Dendritic cell treated with granulocyte-macrophage colony-stimulating factor and Interleukin-4, amounts not matched to agents 40 ng/mL and 50 ng/mL, for 4 days (primary cell): ENCODE measurements at regions not wholly inside any gene's neighbourhood (a gene's known extent, or its start where the extent isn't known, plus 50 kb on each side); places are given as distances from the start of the nearest gene placed in this dataset.

Experiments
- H3K27ac Mint-ChIP-seq: one replicate; pipeline ENCODE4 v1.8.0; 2022; ENCODE audit warnings: mild to moderate bottlenecking, mixed read lengths
- H3K27me3 Mint-ChIP-seq: one replicate; pipeline ENCODE4 v1.8.0; 2022; ENCODE audit warnings: mild to moderate bottlenecking, mixed read lengths
- H3K36me3 Mint-ChIP-seq: one replicate; pipeline ENCODE4 v1.8.0; 2022; ENCODE audit warnings: low read depth, mixed read lengths
- H3K4me1 Mint-ChIP-seq: one replicate; pipeline ENCODE4 v1.8.0; 2022; ENCODE audit warnings: low read depth, mixed read lengths
- H3K4me3 Mint-ChIP-seq: one replicate; pipeline ENCODE4 v1.8.0; 2022; ENCODE audit warnings: mild to moderate bottlenecking, moderate library complexity, mixed read lengths
- H3K9me3 Mint-ChIP-seq: one replicate; pipeline ENCODE4 v1.8.0; 2022; ENCODE audit warnings: mixed read lengths
- intact Hi-C: fragments of 100-400 bp; cut with micrococcal nuclease; formaldehyde crosslinking; loops from one replicate; pipeline ENCODE4 v1.15.0; 2022

DNA sequence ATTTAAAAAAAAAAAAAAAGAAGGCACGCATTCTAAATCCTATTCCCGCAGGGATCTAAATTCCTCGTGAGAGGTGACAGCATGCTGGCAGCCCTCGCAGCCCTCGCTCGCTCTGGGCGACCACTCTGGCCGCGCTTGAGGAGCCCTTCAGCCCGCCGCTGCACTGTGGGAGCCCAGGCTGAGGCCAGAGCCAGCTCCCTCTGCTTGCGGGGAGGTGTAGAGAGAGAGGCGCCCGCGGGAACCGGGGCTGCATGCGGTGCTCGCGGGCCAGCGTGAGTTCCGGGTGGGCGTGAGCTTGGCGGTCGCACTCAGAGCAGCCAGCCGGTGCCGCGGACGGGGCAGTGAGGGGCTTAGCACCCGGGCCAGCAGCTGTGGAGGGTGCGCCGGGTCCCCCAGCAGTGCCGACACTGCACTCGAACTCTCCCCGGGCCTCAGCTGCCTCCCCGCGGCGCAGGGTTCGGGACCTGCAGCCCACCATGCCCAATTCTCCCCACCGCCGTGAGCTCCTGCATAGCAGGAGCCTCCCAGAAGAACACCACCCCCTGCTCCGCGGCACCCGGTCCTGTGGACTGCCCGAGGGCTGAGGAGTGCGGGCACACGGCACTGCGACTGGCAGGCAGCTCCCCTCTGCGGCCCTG is 553.9 kb downstream of the LMO7 start:
- Mint-ChIP-seq H3K36me3 (no peaks in the 10 kb centered on the region), H3K4me1 (no peaks in the 10 kb centered on the region), H3K27me3 (no peaks in the 10 kb centered on the region), H3K4me3 (no peak overlapping the region), H3K27ac (no peak overlapping the region), H3K9me3 (peaks cover 16% of the 10 kb centered on the region)
- intact Hi-C loops = no loop called here

DNA sequence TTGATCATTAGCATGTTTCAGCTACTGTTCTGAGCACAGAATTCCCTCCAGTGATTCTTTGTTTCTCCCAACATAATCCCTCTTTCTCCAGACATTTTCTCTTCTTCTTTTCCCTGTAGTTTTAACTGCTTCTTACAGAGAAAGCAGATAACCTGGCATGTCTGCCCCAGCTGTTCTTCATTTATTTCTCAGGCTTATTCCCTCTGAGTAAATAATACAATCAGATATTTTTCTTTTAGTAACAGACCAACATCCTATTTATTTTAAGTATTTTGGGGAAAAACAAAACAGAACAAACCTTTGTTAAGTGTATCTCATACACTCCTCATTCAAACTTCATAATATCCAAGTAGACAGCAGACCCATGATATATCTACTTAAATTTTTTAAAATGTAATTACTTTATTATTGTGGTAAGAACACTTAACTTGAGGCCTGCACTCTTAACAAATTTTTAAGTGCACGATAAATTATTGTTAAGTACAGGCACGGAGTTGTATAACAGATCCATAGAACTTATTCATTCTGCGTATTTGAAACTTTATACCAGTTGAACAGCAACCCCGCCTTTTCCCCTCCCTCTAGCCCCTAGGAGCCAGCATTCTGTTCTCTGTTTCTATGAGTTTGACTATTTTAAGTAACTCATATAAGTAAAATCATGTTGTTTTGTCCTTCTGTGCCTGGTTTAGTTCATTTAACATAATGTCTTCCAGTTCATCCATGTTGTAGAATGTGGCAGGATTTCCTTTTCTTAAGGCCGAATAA is 540.0 kb downstream of the LMO7 start:
- intact Hi-C loops = no loop called here
- H3K36me3 Mint-ChIP-seq = no peaks in the 10 kb centered on the region
- H3K4me3 Mint-ChIP-seq = no peak overlapping the region
- no peaks in the 10 kb centered on the region for H3K4me1 Mint-ChIP-seq
- H3K9me3 Mint-ChIP-seq = no peaks in the 10 kb centered on the region
- no peaks in the 10 kb centered on the region for H3K27me3 Mint-ChIP-seq
- no peak overlapping the region for H3K27ac Mint-ChIP-seq

DNA sequence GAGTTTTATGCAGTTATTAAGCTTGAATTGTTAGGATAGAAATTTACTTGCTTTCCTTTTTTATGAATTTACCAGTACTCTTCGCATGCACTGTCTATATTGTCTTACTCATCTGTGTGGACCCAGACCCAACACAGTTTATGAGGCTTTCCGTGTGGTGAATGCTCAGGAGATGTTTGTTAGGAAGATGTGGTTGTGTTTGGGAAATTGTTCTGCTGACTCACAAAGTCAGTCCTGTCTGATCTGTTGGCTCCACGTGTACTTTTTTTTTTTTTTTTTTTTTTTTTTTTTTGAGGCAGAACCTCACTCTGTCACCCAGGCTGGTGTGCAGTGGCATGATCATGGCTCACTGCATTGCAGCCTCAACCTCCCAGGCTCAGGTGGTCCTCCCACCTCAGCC is 532.5 kb downstream of the LMO7 start:
- Mint-ChIP-seq H3K4me1 (no peaks in the 10 kb centered on the region), H3K4me3 (no peak overlapping the region), H3K9me3 (peaks cover 19% of the 10 kb centered on the region), H3K36me3 (no peaks in the 10 kb centered on the region), H3K27me3 (no peaks in the 10 kb centered on the region), H3K27ac (no peak overlapping the region)
- intact Hi-C loops = no loop called here

DNA sequence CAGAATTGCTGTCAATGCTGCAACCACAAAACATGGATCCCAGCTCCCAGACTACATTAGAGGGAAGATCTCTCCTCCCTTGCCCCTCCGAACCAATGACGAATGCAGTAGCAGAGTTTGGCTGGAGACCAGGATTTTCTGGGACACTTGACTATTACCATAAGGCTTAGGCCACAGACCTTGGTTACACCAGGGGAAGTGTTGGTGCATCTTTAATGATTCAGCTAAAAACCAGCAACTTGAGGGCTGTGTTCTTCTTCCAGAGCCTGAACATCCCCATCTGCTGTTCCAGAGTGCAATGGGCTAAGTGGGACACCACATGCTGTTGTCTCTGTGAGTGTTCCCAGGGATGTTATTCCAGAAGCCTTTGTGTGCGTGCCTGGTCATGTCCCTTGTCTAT is 528.2 kb downstream of the LMO7 start:
- intact Hi-C loops = no loop called here
- H3K9me3 Mint-ChIP-seq = peaks cover 19% of the 10 kb centered on the region
- H3K27ac Mint-ChIP-seq = no peak overlapping the region

DNA sequence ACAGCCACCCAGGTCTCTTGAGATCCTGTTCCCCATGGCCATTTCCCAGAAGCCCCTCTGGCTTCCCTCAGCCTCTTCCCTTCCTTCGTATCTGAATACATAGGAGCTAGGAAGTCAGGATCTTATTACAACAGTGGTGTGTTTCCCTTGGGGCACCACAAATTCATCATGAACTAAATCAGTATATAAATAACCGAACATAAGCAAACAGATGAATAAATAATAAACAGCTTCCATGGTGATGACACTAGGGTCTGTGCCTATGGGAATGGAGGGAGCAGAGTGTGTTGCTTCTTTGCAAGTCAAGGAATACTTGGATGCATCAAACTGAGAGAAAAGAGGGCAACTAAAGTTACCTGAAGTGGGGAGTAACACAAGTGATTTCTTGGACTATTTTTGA is 527.6 kb downstream of the LMO7 start:
- Mint-ChIP-seq H3K4me3 (no peak overlapping the region), H3K27ac (no peak overlapping the region), H3K36me3 (no peaks in the 10 kb centered on the region), H3K9me3 (peaks cover 18% of the 10 kb centered on the region), H3K4me1 (no peaks in the 10 kb centered on the region), H3K27me3 (no peaks in the 10 kb centered on the region)
- intact Hi-C loops = no loop called here

More for the DNA sequence above, 528.2 kb downstream of the LMO7 start:
- Mint-ChIP-seq H3K36me3 (no peaks in the 10 kb centered on the region), H3K4me3 (no peak overlapping the region), H3K4me1 (no peaks in the 10 kb centered on the region), H3K27me3 (no peaks in the 10 kb centered on the region)

DNA sequence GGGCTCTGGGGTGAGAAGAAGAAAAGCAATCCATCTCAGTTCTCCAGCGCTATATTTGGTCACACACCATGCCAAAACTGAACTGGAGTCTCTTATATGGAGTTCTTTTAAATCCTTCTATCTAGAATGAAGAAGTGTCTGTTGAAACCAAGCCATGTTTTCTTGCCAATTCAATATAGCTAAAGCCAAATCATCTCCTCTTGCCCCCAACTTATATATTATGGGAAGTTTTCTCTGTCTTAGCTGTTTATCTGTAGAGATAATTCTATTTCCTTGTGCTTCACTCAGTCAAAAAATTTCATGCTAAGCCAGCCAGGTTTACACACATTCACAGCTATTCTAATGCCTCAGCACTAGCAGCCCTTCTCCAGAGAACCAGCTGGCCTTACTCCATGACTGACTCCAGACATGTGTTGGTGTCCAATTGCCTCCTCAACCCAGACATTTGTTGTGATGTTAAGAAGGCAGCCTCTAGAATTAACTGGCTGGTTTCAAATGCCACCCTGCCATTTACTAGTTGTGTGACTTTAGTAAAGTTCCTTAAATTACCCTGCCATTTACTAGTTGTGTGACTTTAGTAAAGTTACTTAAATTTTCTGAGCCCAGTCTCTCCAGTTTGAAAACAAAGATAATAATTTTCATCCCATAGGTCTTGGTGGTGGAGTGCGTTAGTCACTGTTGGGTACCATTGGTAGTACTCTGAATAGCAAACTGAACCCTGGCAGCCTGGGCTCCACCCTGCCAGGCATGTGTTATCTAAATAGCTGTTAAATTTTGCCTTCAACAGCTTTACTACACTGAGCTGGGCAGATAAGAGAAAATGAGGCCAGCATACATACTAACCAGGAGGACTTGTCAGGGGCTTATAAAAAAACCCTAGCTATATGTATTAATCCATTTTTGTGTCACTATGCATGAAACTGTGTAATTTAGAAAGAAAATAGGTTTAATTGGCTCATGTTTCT is 525.1 kb downstream of the LMO7 start:
- Mint-ChIP-seq H3K27ac (no peak overlapping the region), H3K4me1 (no peaks in the 10 kb centered on the region), H3K36me3 (no peaks in the 10 kb centered on the region), H3K9me3 (peaks cover 9% of the 10 kb centered on the region), H3K27me3 (no peaks in the 10 kb centered on the region), H3K4me3 (no peak overlapping the region)
- intact Hi-C loops = no loop called here

DNA sequence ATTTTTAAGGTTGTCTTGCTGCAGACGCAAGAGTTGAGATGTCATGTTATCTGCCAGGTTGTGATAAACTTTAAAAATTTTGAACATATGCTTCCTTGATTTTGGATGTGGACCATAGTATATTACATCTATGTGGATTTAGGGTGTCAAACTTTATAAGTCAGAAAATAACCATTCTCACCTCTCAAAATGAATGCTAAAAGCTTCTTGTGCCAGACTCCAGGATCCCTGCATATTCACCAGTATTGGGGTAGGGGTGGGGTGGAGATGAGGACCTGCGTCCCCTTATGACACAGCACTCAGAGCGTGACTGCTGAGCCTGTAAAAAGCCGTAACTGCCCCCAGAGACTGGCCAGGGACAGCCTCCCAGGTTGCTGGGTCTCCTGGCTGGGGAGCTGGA is 524.4 kb downstream of the LMO7 start:
- no peak overlapping the region for H3K27ac Mint-ChIP-seq
- H3K36me3 Mint-ChIP-seq = no peaks in the 10 kb centered on the region
- peaks cover 2% of the 10 kb centered on the region for H3K9me3 Mint-ChIP-seq
- H3K27me3 Mint-ChIP-seq = no peaks in the 10 kb centered on the region
- intact Hi-C loops = no loop called here
- H3K4me3 Mint-ChIP-seq = no peak overlapping the region
- no peaks in the 10 kb centered on the region for H3K4me1 Mint-ChIP-seq

DNA sequence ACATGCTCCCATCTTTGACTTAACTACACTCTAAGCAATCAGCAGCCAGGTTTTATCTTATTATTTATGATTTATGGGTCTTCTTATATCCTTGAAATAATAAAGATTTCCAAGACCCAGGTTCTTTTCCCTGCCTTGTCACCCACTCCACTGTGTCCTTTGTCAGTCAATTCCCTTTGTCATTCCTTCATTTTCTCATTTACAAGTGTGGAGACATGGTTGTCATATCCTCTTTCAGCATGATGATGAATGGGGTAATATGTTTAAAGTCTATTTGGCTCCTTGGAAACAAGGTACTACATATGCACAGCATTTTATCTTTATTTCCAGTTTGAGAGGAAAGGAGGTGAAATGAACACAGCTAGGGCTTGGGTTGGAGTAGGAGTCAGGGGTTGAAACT is 521.8 kb downstream of the LMO7 start:
- intact Hi-C loops = no loop called here
- H3K4me3 Mint-ChIP-seq = no peak overlapping the region
- no peaks in the 10 kb centered on the region for H3K36me3 Mint-ChIP-seq
- H3K9me3 Mint-ChIP-seq = no peaks in the 10 kb centered on the region
- no peaks in the 10 kb centered on the region for H3K4me1 Mint-ChIP-seq
- no peaks in the 10 kb centered on the region for H3K27me3 Mint-ChIP-seq
- no peak overlapping the region for H3K27ac Mint-ChIP-seq

DNA sequence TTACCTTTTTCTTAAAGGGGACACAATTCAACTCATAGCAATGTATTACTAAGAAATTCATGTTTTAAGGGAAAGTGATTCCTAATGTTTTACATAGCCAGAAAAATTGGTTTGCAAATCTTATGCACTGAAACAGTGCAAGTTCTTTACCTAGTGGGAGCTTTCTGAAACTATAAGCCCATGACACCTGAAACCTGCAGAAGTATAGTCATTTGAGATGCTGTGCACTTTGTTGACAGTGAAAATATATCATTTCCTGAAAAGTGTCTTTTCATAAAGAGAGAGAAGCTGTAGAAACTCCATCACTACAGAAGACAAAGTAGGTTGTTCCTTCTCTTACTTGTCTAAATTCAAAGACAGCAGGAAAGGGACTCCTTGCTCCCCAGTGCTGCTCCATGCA is 517.1 kb downstream of the LMO7 start:
- Mint-ChIP-seq H3K9me3 (no peaks in the 10 kb centered on the region), H3K4me1 (no peaks in the 10 kb centered on the region), H3K27ac (no peak overlapping the region), H3K27me3 (no peaks in the 10 kb centered on the region), H3K4me3 (no peak overlapping the region), H3K36me3 (no peaks in the 10 kb centered on the region)
- intact Hi-C loops = no loop called here

DNA sequence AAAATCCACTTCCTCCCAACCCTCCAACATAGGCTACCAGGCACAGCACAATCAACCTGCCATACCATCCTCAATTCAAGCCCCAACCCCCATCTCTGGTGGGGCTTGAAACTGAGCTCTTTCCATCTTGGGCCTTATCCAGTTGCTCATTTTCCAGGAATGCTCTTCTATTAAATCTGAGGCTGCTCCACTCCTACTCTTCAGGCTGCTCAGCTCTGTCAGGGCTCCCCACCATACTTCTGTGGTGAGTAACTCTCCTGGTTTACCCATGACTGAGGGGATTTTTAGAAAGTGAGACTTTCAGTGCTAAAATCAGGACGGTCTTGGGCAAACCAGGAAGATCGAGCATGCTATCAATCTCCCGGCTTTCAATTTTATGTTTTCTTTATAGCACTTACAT is 512.8 kb downstream of the LMO7 start:
- intact Hi-C loops = no loop called here
- H3K27ac Mint-ChIP-seq = no peak overlapping the region
- no peaks in the 10 kb centered on the region for H3K9me3 Mint-ChIP-seq
- H3K4me1 Mint-ChIP-seq = no peaks in the 10 kb centered on the region
- no peaks in the 10 kb centered on the region for H3K27me3 Mint-ChIP-seq
- no peaks in the 10 kb centered on the region for H3K36me3 Mint-ChIP-seq
- no peak overlapping the region for H3K4me3 Mint-ChIP-seq

DNA sequence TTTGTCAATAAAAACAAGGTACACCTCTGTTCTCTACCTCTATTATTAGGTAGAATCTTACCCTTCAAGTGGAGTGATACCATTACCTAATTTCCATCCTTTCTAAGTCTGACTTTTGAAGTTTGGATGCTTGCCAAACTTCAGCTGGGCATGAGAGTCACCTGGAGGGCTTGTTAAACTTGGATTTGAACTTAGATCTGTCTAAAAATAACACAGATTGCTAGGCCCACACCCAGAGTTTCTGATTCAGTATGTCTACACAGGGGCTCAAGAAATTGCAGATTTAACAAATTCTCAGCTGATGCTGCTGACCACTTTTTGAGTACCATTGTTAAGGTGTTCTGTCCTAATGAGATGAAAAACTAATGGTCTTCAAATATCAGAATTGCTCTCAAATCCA is 512.2 kb downstream of the LMO7 start:
- no peaks in the 10 kb centered on the region for H3K36me3 Mint-ChIP-seq

DNA sequence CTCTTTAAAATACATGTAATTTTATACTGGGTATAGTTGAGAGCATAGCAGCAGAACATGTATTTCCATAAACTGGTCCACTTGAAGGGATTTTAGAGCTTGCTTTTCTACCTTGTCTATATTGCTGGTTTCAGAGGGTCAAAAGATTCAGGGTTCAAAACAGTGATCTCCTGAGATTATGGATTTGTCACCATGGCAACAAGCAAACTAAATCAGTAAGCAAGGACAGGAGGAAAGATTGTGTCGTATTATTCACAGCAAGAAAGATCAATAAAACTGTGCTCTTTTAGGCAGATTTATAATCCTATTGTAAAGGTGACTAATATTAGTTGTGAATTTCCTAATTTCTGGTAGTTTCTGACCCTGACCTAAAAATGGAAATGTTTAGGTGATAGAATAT is 496.4 kb downstream of the LMO7 start:
- intact Hi-C loops = no loop called here
- no peaks in the 10 kb centered on the region for H3K36me3 Mint-ChIP-seq
- no peak overlapping the region for H3K4me3 Mint-ChIP-seq
- H3K27me3 Mint-ChIP-seq = no peaks in the 10 kb centered on the region
- H3K27ac Mint-ChIP-seq = no peak overlapping the region
- H3K4me1 Mint-ChIP-seq = no peaks in the 10 kb centered on the region
- peaks cover 21% of the 10 kb centered on the region for H3K9me3 Mint-ChIP-seq

More for the DNA sequence above, 512.2 kb downstream of the LMO7 start:
- intact Hi-C loops = no loop called here
- Mint-ChIP-seq H3K4me1 (no peaks in the 10 kb centered on the region), H3K4me3 (no peak overlapping the region), H3K27ac (no peak overlapping the region), H3K27me3 (no peaks in the 10 kb centered on the region), H3K9me3 (no peaks in the 10 kb centered on the region)

DNA sequence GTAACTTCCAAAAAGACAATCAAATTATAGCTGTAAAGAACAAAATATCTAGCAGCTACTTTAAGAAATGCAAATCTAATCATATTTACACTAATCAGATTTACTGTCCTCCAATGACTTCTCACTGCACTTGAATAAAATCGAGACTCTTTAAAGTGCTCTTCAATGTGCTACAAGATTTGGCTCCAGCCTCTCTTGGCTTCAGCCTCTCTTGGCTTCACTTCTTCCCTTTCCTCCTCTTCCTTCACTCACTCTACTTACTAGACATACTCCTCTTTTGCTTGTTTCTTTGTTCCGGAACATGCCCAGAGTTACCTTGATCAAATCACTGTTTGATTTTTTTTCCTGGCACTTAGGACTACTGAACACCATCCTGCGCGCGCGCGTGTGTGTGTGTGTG is 495.4 kb downstream of the LMO7 start:
- no peak overlapping the region for H3K27ac Mint-ChIP-seq
- no peaks in the 10 kb centered on the region for H3K4me1 Mint-ChIP-seq
- no peak overlapping the region for H3K4me3 Mint-ChIP-seq
- H3K36me3 Mint-ChIP-seq = no peaks in the 10 kb centered on the region
- H3K27me3 Mint-ChIP-seq = no peaks in the 10 kb centered on the region
- H3K9me3 Mint-ChIP-seq = peaks cover 11% of the 10 kb centered on the region
- intact Hi-C loops = no loop called here
